ENCODE measurements at regions not wholly inside any gene's neighbourhood (a gene's known extent, or its start where the extent isn't known, plus 50 kb on each side); places are given as distances from the start of the nearest gene placed in this dataset.
"Not testable (repeated sequence)": the region's sequence is repeated elsewhere in the genome, so short reads cannot be mapped to it uniquely, and the experiment has no call there.

GRCh38 chr6:112967974-112968373 is 620.8 kb downstream of the RFPL4B start:
- Histone ChIP-seq H3K4me1 (ENCODE audit: control insufficient read depth in 2 of 2, insufficient read depth in 2 of 2, low read length in 2 of 2) (no peaks in the 10 kb centered on the region), H3K9me3 (ENCODE audit: control insufficient read depth in 2 of 2, insufficient read depth in 1 of 2, low read length in 1 of 2) (peaks cover 0 to 2% of the 10 kb centered on the region in 2 donors), H3K27me3 (ENCODE audit: control insufficient read depth in 2 of 2, insufficient read depth in 1 of 2, low read length in 1 of 2) (no peaks in the 10 kb centered on the region), H3K27ac (ENCODE audit: low read depth in 1 of 2, low read length in 1 of 2) (no peak overlapping the region), H3K4me3 (ENCODE audit: low read length in 2 of 2) (no peak overlapping the region), H3K36me3 (ENCODE audit: control insufficient read depth in 2 of 2, insufficient read depth in 2 of 2, low read length in 1 of 2) (no peaks in the 10 kb centered on the region)
- WGBS: 93% methylated on average over 1 of the region's 1 CpG
- DNase-seq (ENCODE audit: low read depth in 6 of 9, low spot score in 9 of 9): no peak

- H3K4me1 ChIP-seq (ENCODE audit: control insufficient read depth in 2 of 2, insufficient read depth in 2 of 2, low read length in 2 of 2): no peaks in the 10 kb centered on the region
- H3K27ac ChIP-seq (ENCODE audit: low read depth in 1 of 2, low read length in 1 of 2): no peak overlapping the region
- no peak for DNase-seq (ENCODE audit: low read depth in 6 of 9, low spot score in 9 of 9)
- peaks cover 0 to 6% of the 10 kb centered on the region in 2 donors for H3K9me3 ChIP-seq (ENCODE audit: control insufficient read depth in 2 of 2, insufficient read depth in 1 of 2, low read length in 1 of 2)
- H3K4me3 ChIP-seq (ENCODE audit: low read length in 2 of 2): no peak overlapping the region
- WGBS: 96% methylated on average over 1 of the region's 1 CpG
- H3K27me3 ChIP-seq (ENCODE audit: control insufficient read depth in 2 of 2, insufficient read depth in 1 of 2, low read length in 1 of 2): no peaks in the 10 kb centered on the region
- no peaks in the 10 kb centered on the region for H3K36me3 ChIP-seq (ENCODE audit: control insufficient read depth in 2 of 2, insufficient read depth in 2 of 2, low read length in 1 of 2)
Measured at GRCh38 chr6:112971651-112972050, 624.5 kb downstream of the RFPL4B start.

- H3K4me3 ChIP-seq (ENCODE audit: low read length in 2 of 2); H3K27me3 ChIP-seq (ENCODE audit: control insufficient read depth in 2 of 2, insufficient read depth in 1 of 2, low read length in 1 of 2); H3K9me3 ChIP-seq (ENCODE audit: control insufficient read depth in 2 of 2, insufficient read depth in 1 of 2, low read length in 1 of 2); H3K36me3 ChIP-seq (ENCODE audit: control insufficient read depth in 2 of 2, insufficient read depth in 2 of 2, low read length in 1 of 2); H3K27ac ChIP-seq (ENCODE audit: low read depth in 1 of 2, low read length in 1 of 2); DNase-seq (ENCODE audit: low read depth in 6 of 9, low spot score in 9 of 9); H3K4me1 ChIP-seq (ENCODE audit: control insufficient read depth in 2 of 2, insufficient read depth in 2 of 2, low read length in 2 of 2): not testable (repeated sequence)
- 93% methylated on average over 4 of the region's 4 CpGs for WGBS
Measured at GRCh38 chr6:112974931-112975330, 627.8 kb downstream of the RFPL4B start.

- H3K27me3 ChIP-seq (ENCODE audit: control insufficient read depth in 2 of 2, insufficient read depth in 1 of 2, low read length in 1 of 2); H3K27ac ChIP-seq (ENCODE audit: low read depth in 1 of 2, low read length in 1 of 2); DNase-seq (ENCODE audit: low read depth in 6 of 9, low spot score in 9 of 9); H3K36me3 ChIP-seq (ENCODE audit: control insufficient read depth in 2 of 2, insufficient read depth in 2 of 2, low read length in 1 of 2); H3K4me1 ChIP-seq (ENCODE audit: control insufficient read depth in 2 of 2, insufficient read depth in 2 of 2, low read length in 2 of 2); H3K4me3 ChIP-seq (ENCODE audit: low read length in 2 of 2); H3K9me3 ChIP-seq (ENCODE audit: control insufficient read depth in 2 of 2, insufficient read depth in 1 of 2, low read length in 1 of 2): not testable (repeated sequence)
Measured at GRCh38 chr6:112976579-112976978, 629.4 kb downstream of the RFPL4B start.

GRCh38 chr6:112979830-112980229 is 632.7 kb downstream of the RFPL4B start:
- H3K4me3 ChIP-seq (ENCODE audit: low read length in 2 of 2): no peak overlapping the region
- no peaks in the 10 kb centered on the region for H3K27me3 ChIP-seq (ENCODE audit: control insufficient read depth in 2 of 2, insufficient read depth in 1 of 2, low read length in 1 of 2)
- DNase-seq (ENCODE audit: low read depth in 6 of 9, low spot score in 9 of 9): no peak
- H3K9me3 ChIP-seq (ENCODE audit: control insufficient read depth in 2 of 2, insufficient read depth in 1 of 2, low read length in 1 of 2): peaks cover 0 to 4% of the 10 kb centered on the region in 2 donors
- H3K36me3 ChIP-seq (ENCODE audit: control insufficient read depth in 2 of 2, insufficient read depth in 2 of 2, low read length in 1 of 2): no peaks in the 10 kb centered on the region
- H3K27ac ChIP-seq (ENCODE audit: low read depth in 1 of 2, low read length in 1 of 2): no peak overlapping the region
- H3K4me1 ChIP-seq (ENCODE audit: control insufficient read depth in 2 of 2, insufficient read depth in 2 of 2, low read length in 2 of 2): no peaks in the 10 kb centered on the region
- 89% methylated on average over 5 of the region's 5 CpGs for WGBS

- Histone ChIP-seq H3K4me1 (ENCODE audit: control insufficient read depth in 2 of 2, insufficient read depth in 2 of 2, low read length in 2 of 2) (no peaks in the 10 kb centered on the region), H3K9me3 (ENCODE audit: control insufficient read depth in 2 of 2, insufficient read depth in 1 of 2, low read length in 1 of 2) (peaks cover 0 to 4% of the 10 kb centered on the region in 2 donors), H3K27me3 (ENCODE audit: control insufficient read depth in 2 of 2, insufficient read depth in 1 of 2, low read length in 1 of 2) (no peaks in the 10 kb centered on the region), H3K4me3 (ENCODE audit: low read length in 2 of 2) (no peak overlapping the region), H3K36me3 (ENCODE audit: control insufficient read depth in 2 of 2, insufficient read depth in 2 of 2, low read length in 1 of 2) (no peaks in the 10 kb centered on the region), H3K27ac (ENCODE audit: low read depth in 1 of 2, low read length in 1 of 2) (no peak overlapping the region)
- DNase-seq (ENCODE audit: low read depth in 6 of 9, low spot score in 9 of 9): no peak
- 93% methylated on average over 3 of the region's 3 CpGs for WGBS
Measured at GRCh38 chr6:112980676-112981075, 633.5 kb downstream of the RFPL4B start.

GRCh38 chr6:112983713-112984261 is 636.7 kb downstream of the RFPL4B start:
- Histone ChIP-seq H3K36me3 (ENCODE audit: control insufficient read depth in 2 of 2, insufficient read depth in 2 of 2, low read length in 1 of 2) (no peaks in the 10 kb centered on the region), H3K27me3 (ENCODE audit: control insufficient read depth in 2 of 2, insufficient read depth in 1 of 2, low read length in 1 of 2) (no peaks in the 10 kb centered on the region), H3K9me3 (ENCODE audit: control insufficient read depth in 2 of 2, insufficient read depth in 1 of 2, low read length in 1 of 2) (no peaks in the 10 kb centered on the region), H3K27ac (ENCODE audit: low read depth in 1 of 2, low read length in 1 of 2) (no peak overlapping the region), H3K4me1 (ENCODE audit: control insufficient read depth in 2 of 2, insufficient read depth in 2 of 2, low read length in 2 of 2) (no peaks in the 10 kb centered on the region), H3K4me3 (ENCODE audit: low read length in 2 of 2) (no peak overlapping the region)
- DNase-seq (ENCODE audit: low read depth in 6 of 9, low spot score in 9 of 9): no peak
- 91% methylated on average over 1 of the region's 1 CpG for WGBS

GRCh38 chr6:112984899-112985298 is 637.8 kb downstream of the RFPL4B start:
- Histone ChIP-seq H3K9me3 (ENCODE audit: control insufficient read depth in 2 of 2, insufficient read depth in 1 of 2, low read length in 1 of 2) (no peaks in the 10 kb centered on the region), H3K4me3 (ENCODE audit: low read length in 2 of 2) (no peak overlapping the region), H3K27me3 (ENCODE audit: control insufficient read depth in 2 of 2, insufficient read depth in 1 of 2, low read length in 1 of 2) (no peaks in the 10 kb centered on the region), H3K4me1 (ENCODE audit: control insufficient read depth in 2 of 2, insufficient read depth in 2 of 2, low read length in 2 of 2) (no peaks in the 10 kb centered on the region), H3K27ac (ENCODE audit: low read depth in 1 of 2, low read length in 1 of 2) (no peak overlapping the region), H3K36me3 (ENCODE audit: control insufficient read depth in 2 of 2, insufficient read depth in 2 of 2, low read length in 1 of 2) (no peaks in the 10 kb centered on the region)
- no peak for DNase-seq (ENCODE audit: low read depth in 6 of 9, low spot score in 9 of 9)
- WGBS: 94% methylated on average over 2 of the region's 2 CpGs

- no peaks in the 10 kb centered on the region for H3K36me3 ChIP-seq (ENCODE audit: control insufficient read depth in 2 of 2, insufficient read depth in 2 of 2, low read length in 1 of 2)
- no peak for DNase-seq (ENCODE audit: low read depth in 6 of 9, low spot score in 9 of 9)
- no peaks in the 10 kb centered on the region for H3K27me3 ChIP-seq (ENCODE audit: control insufficient read depth in 2 of 2, insufficient read depth in 1 of 2, low read length in 1 of 2)
- no peak overlapping the region for H3K27ac ChIP-seq (ENCODE audit: low read depth in 1 of 2, low read length in 1 of 2)
- H3K4me3 ChIP-seq (ENCODE audit: low read length in 2 of 2): no peak overlapping the region
- no peaks in the 10 kb centered on the region for H3K9me3 ChIP-seq (ENCODE audit: control insufficient read depth in 2 of 2, insufficient read depth in 1 of 2, low read length in 1 of 2)
- no peaks in the 10 kb centered on the region for H3K4me1 ChIP-seq (ENCODE audit: control insufficient read depth in 2 of 2, insufficient read depth in 2 of 2, low read length in 2 of 2)
- 89% methylated on average over 2 of the region's 2 CpGs for WGBS
Measured at GRCh38 chr6:112986321-112986720, 639.2 kb downstream of the RFPL4B start.

GRCh38 chr6:112988748-112989147 is 641.6 kb downstream of the RFPL4B start:
- Histone ChIP-seq H3K4me1 (ENCODE audit: control insufficient read depth in 2 of 2, insufficient read depth in 2 of 2, low read length in 2 of 2) (no peaks in the 10 kb centered on the region), H3K4me3 (ENCODE audit: low read length in 2 of 2) (no peak overlapping the region), H3K27me3 (ENCODE audit: control insufficient read depth in 2 of 2, insufficient read depth in 1 of 2, low read length in 1 of 2) (no peaks in the 10 kb centered on the region), H3K36me3 (ENCODE audit: control insufficient read depth in 2 of 2, insufficient read depth in 2 of 2, low read length in 1 of 2) (no peaks in the 10 kb centered on the region), H3K27ac (ENCODE audit: low read depth in 1 of 2, low read length in 1 of 2) (no peak overlapping the region), H3K9me3 (ENCODE audit: control insufficient read depth in 2 of 2, insufficient read depth in 1 of 2, low read length in 1 of 2) (no peaks in the 10 kb centered on the region)
- no peak for DNase-seq (ENCODE audit: low read depth in 6 of 9, low spot score in 9 of 9)
- 97% methylated on average over 1 of the region's 1 CpG for WGBS

Measured in thymus (tissue), 11 donors.